GM19455 (cell line): ENCODE measurements at regions not wholly inside any gene's neighbourhood (a gene's known extent, or its start where the extent isn't known, plus 50 kb on each side); places are given as distances from the start of the nearest gene placed in this dataset.

ENCODE experiments used
- ATAC-seq: cut with Tn5 transposase; IDR thresholded peaks from one replicate; pipeline ENCODE4 v1.9.1; 2021; ENCODE audit not compliant: unreplicated experiment

- ATAC-seq: no peak
These were observed 132.7 kb upstream of the TNC start for GRCh38 chr9:115250621-115251032.

- no peak for ATAC-seq
These were observed 136.6 kb upstream of the TNC start for GRCh38 chr9:115254287-115255180.

- no peak for ATAC-seq
These were observed 143.7 kb upstream of the TNC start for GRCh38 chr9:115261656-115262081.

GRCh38 chr9:115262477-115262876 is 144.5 kb upstream of the TNC start:
- no peak for ATAC-seq

- ATAC-seq: no peak
These were observed 145.0 kb upstream of the TNC start for GRCh38 chr9:115262952-115263351.

- no peak for ATAC-seq
These were observed 145.6 kb upstream of the TNC start for GRCh38 chr9:115263371-115264075.

GRCh38 chr9:115264313-115264712 is 146.4 kb upstream of the TNC start:
- no peak for ATAC-seq

GRCh38 chr9:115267790-115268189 is 149.8 kb upstream of the TNC start:
- ATAC-seq: no peak

GRCh38 chr9:115275753-115276152 is 157.8 kb upstream of the TNC start:
- ATAC-seq: no peak

GRCh38 chr9:115276621-115277020 is 158.7 kb upstream of the TNC start:
- ATAC-seq: no peak

GRCh38 chr9:115277301-115277700 is 159.3 kb upstream of the TNC start:
- no peak for ATAC-seq

- ATAC-seq: no peak
These were observed 160.5 kb upstream of the TNC start for GRCh38 chr9:115278326-115279035.

- no peak for ATAC-seq
These were observed 165.4 kb upstream of the TNC start for GRCh38 chr9:115283395-115283794.

GRCh38 chr9:115285836-115286235 is 167.9 kb upstream of the TNC start:
- no peak for ATAC-seq

- no peak for ATAC-seq
These were observed 168.5 kb upstream of the TNC start for GRCh38 chr9:115286411-115286810.

- ATAC-seq: no peak
These were observed 171.8 kb upstream of the TNC start for GRCh38 chr9:115289757-115290208.

GRCh38 chr9:115291841-115292240 is 173.9 kb upstream of the TNC start:
- ATAC-seq: no peak

- no peak for ATAC-seq
These were observed 174.8 kb upstream of the TNC start for GRCh38 chr9:115292584-115293279.

GRCh38 chr9:115295734-115296133 is 177.8 kb upstream of the TNC start:
- ATAC-seq: no peak

GRCh38 chr9:115296831-115297565 is 179.0 kb upstream of the TNC start:
- ATAC-seq: no peak
